ENCODE measurements at regions not wholly inside any gene's neighbourhood (a gene's known extent, or its start where the extent isn't known, plus 50 kb on each side); places are given as distances from the start of the nearest gene placed in this dataset.

DNA sequence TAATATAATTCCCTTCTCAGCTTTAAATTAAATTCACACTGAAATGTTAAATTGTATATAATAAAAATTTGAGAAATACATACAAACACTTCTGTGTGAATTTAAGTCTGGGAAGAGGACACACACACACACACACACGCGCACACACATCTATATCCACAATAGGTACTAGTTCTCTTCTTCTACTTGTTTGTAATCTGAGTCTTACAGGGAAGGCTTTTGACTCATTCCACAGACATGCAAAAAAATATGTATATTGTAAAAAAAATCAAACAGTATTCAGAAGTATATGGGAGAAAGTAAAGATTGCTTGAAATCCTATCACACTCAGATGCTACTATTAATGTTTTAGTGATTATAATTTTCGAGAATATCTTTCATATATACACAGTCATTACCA is 276.2 kb downstream of the MDFIC start:
- no peak for DNase-seq (ENCODE audit: low spot score)
- Histone ChIP-seq H3K9me3 (ENCODE audit: low read depth, low read length, poor library complexity, severe bottlenecking) (no peaks in the 10 kb centered on the region), H3K4me3 (ENCODE audit: low read depth, low read length, poor library complexity, severe bottlenecking) (no peak overlapping the region), H3K27me3 (replicated peaks; ENCODE audit: insufficient read depth, low read depth, low read length, poor library complexity) (no peaks in the 10 kb centered on the region), H3K4me1 (ENCODE audit: insufficient read depth, low read length, poor library complexity, severe bottlenecking) (no peaks in the 10 kb centered on the region), H3K27ac (ENCODE audit: low read depth, low read length, poor library complexity, severe bottlenecking) (no peak overlapping the region), H3K36me3 (ENCODE audit: insufficient read depth, low read length, poor library complexity, severe bottlenecking) (no peaks in the 10 kb centered on the region)
- no peak for TF ChIP-seq EZH2 (IDR thresholded peaks at IDR 0.05; ENCODE audit: borderline replicate concordance, low read depth, low read length, poor library complexity, severe bottlenecking)
- TF ChIP-seq, protein P1, sequence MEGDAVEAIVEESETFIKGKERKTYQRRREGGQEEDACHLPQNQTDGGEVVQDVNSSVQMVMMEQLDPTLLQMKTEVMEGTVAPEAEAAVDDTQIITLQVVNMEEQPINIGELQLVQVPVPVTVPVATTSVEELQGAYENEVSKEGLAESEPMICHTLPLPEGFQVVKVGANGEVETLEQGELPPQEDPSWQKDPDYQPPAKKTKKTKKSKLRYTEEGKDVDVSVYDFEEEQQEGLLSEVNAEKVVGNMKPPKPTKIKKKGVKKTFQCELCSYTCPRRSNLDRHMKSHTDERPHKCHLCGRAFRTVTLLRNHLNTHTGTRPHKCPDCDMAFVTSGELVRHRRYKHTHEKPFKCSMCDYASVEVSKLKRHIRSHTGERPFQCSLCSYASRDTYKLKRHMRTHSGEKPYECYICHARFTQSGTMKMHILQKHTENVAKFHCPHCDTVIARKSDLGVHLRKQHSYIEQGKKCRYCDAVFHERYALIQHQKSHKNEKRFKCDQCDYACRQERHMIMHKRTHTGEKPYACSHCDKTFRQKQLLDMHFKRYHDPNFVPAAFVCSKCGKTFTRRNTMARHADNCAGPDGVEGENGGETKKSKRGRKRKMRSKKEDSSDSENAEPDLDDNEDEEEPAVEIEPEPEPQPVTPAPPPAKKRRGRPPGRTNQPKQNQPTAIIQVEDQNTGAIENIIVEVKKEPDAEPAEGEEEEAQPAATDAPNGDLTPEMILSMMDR (conservative IDR thresholded peaks at IDR 0.05; ENCODE audit: low read depth, low read length), result no peak
- BruUV-seq (replicated peaks), result no TSS peak
- ChIA-PET CTCF (no interaction called here), POLR2A (ENCODE audit: low non-redundant PET) (no interaction called here)
- intact Hi-C loops (cut with micrococcal nuclease; ENCODE audit: unreplicated experiment), result no loop called here

DNA sequence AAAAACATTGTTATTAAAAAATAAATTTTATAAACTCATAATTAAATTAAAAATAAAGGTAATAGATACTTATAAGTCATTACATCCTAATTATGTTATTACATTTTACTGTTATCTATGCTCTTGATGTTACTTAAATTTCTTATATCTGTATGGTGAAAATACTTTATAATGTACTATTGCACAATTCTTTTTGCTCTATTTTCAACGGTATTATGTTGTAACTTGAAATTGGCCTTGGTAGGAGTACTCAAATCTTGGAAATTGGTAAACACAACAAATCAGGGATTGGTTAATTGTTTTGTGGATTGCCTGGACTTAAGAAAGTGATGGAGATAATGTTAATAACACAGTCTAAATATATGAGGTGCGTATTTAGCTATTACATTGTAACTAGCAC is 273.3 kb downstream of the MDFIC start:
- no peak for TF ChIP-seq EZH2 (IDR thresholded peaks at IDR 0.05; ENCODE audit: borderline replicate concordance, low read depth, low read length, poor library complexity, severe bottlenecking)
- TF ChIP-seq, protein P1 (conservative IDR thresholded peaks at IDR 0.05; ENCODE audit: low read depth, low read length), result no peak
- Histone ChIP-seq H3K4me1 (ENCODE audit: insufficient read depth, low read length, poor library complexity, severe bottlenecking) (no peaks in the 10 kb centered on the region), H3K4me3 (ENCODE audit: low read depth, low read length, poor library complexity, severe bottlenecking) (no peak overlapping the region), H3K9me3 (ENCODE audit: low read depth, low read length, poor library complexity, severe bottlenecking) (no peaks in the 10 kb centered on the region), H3K36me3 (ENCODE audit: insufficient read depth, low read length, poor library complexity, severe bottlenecking) (no peaks in the 10 kb centered on the region), H3K27ac (ENCODE audit: low read depth, low read length, poor library complexity, severe bottlenecking) (no peak overlapping the region), H3K27me3 (replicated peaks; ENCODE audit: insufficient read depth, low read depth, low read length, poor library complexity) (no peaks in the 10 kb centered on the region)
- POLR2A ChIA-PET (ENCODE audit: low non-redundant PET), result no interaction called here
- no TSS peak for BruUV-seq (replicated peaks)
- CTCF ChIA-PET, result no interaction called here
- intact Hi-C loops (cut with micrococcal nuclease; ENCODE audit: unreplicated experiment), result no loop called here
- no peak for DNase-seq (ENCODE audit: low spot score)

GRCh38 chr7:115191526-115191925 is 269.6 kb downstream of the MDFIC start:
- DNase-seq (ENCODE audit: low spot score), result no peak
- CTCF ChIA-PET, result no interaction called here
- TF ChIP-seq EZH2 (IDR thresholded peaks at IDR 0.05; ENCODE audit: borderline replicate concordance, low read depth, low read length, poor library complexity, severe bottlenecking), result no peak
- TF ChIP-seq, protein P1 (conservative IDR thresholded peaks at IDR 0.05; ENCODE audit: low read depth, low read length), result no peak
- no TSS peak for BruUV-seq (replicated peaks)
- H3K27ac ChIP-seq (ENCODE audit: low read depth, low read length, poor library complexity, severe bottlenecking), result no peak overlapping the region
- no peaks in the 10 kb centered on the region for H3K9me3 ChIP-seq (ENCODE audit: low read depth, low read length, poor library complexity, severe bottlenecking)
- H3K4me3 ChIP-seq (ENCODE audit: low read depth, low read length, poor library complexity, severe bottlenecking), result no peak overlapping the region
- POLR2A ChIA-PET (ENCODE audit: low non-redundant PET), result no interaction called here
- no peaks in the 10 kb centered on the region for H3K36me3 ChIP-seq (ENCODE audit: insufficient read depth, low read length, poor library complexity, severe bottlenecking)
- H3K27me3 ChIP-seq (replicated peaks; ENCODE audit: insufficient read depth, low read depth, low read length, poor library complexity), result no peaks in the 10 kb centered on the region
- H3K4me1 ChIP-seq (ENCODE audit: insufficient read depth, low read length, poor library complexity, severe bottlenecking), result no peaks in the 10 kb centered on the region
- intact Hi-C loops (cut with micrococcal nuclease; ENCODE audit: unreplicated experiment), result no loop called here

Data from A673 (cell line).